Left cardiac atrium (tissue), 4 donors: ENCODE measurements at regions not wholly inside any gene's neighbourhood (a gene's known extent, or its start where the extent isn't known, plus 50 kb on each side); places are given as distances from the start of the nearest gene placed in this dataset.

Experiments used
- ATAC-seq, 2 donors: fragments of 200-7000 bp; cut with Tn5 transposase; one replicate each; pipeline ENCODE4 v1.9.1; 2020; ENCODE audit warnings: mild to moderate bottlenecking in 2 of 2, moderate library complexity in 2 of 2
- DNase-seq: peaks from one replicate; pipeline ENCODE4 v3.0.0-alpha.2; 2020
- intact Hi-C, 2 donors: fragments of 100-400 bp; cut with DNase I; formaldehyde crosslinking; loops; one replicate each; pipeline versions ENCODE4 v1.14.1 to v1.15.1; 2022 to 2023
- donor health status: DM: no; HTN: yes; CAD: no.
- donor health status: DM: no; HTN: yes; CAD: no; lungs with severe emphysema.
- donor health status: DM: yes; HTN: yes; CAD: no.
- donor health status: Dilated cardiomyopathy.

- ATAC-seq (no peak), DNase-seq (no peak)
- intact Hi-C loops = no loop called here
Measured at GRCh38 chr1:189424746-189425331, 1052.8 kb downstream of the BRINP3 start.

DNA sequence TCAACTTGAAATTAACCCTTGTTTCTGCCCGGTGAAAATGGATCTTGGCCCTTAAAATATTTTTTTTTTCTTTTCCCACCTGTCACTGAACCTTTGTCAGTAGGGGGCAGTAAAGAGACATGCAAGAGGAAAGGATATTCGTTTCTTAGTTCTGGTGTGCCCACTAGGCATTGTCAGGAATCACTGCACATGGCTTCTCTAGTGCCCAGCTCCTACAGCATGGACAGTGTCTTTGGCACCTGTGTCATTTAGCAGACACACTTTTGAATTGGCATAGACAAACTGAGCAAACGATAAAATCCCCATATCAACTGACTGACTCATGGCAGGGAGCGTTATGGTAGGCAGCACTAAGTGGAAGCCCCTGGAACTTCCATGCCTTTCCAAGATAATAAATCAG is 1048.1 kb downstream of the BRINP3 start:
- peak; percentile 60 to 93 for ATAC-seq
- intact Hi-C loops = no loop called here
- no peak for DNase-seq

GRCh38 chr1:189431447-189431846 is 1046.2 kb downstream of the BRINP3 start:
- intact Hi-C loops = no loop called here

GRCh38 chr1:189432753-189433152 is 1044.9 kb downstream of the BRINP3 start:
- intact Hi-C loops = no loop called here
- no peak for DNase-seq
- ATAC-seq = no peak

More at GRCh38 chr1:189431447-189431846, 1046.2 kb downstream of the BRINP3 start:
- no peak for ATAC-seq
- DNase-seq = no peak

DNA sequence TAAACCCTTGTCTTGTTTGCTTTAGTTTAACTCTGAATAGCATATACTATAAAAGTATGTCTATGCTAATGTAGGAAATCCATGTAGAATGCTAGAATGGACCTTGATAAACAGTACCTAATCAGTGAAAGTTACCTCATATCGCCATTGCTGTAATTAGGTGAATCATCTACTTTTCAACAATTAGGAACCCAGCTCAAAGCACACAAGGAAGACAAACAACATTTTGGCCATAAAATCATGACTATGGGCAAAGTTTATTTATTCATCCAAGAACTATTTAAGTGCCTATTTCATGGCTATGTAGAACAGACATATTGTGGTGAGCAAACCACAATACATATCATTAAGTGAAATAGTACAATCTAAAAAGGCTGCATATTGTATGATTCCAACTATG is 1043.2 kb downstream of the BRINP3 start:
- intact Hi-C loops = no loop called here
- DNase-seq = no peak
- ATAC-seq = no peak

GRCh38 chr1:189435398-189435797 is 1042.3 kb downstream of the BRINP3 start:
- intact Hi-C loops = no loop called here
- no peak for ATAC-seq
- DNase-seq = no peak

- DNase-seq (no peak), ATAC-seq (no peak)
- intact Hi-C loops = no loop called here
Measured at GRCh38 chr1:189438808-189439207, 1038.9 kb downstream of the BRINP3 start.

- ATAC-seq = no peak
- DNase-seq = no peak
- intact Hi-C loops = no loop called here
Measured at GRCh38 chr1:189463166-189463565, 1014.5 kb downstream of the BRINP3 start.

DNA sequence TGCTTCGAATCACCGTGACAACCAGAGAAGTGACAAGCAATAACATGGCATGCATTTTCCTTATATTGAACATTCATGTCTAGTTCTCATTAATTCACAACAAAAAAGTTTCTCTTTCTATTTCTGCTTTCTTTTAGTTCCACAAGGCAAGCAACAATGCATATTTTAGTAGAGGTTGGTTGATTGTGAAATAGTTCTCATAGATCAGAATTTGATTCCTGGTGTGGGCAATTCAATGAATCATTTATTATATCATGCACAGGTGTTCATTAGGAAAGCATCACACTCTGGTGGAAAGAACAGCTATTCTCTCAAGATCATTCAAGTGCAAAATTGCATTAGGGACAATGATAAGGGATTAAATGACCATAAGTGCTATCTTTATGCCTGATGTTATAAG is 980.9 kb downstream of the BRINP3 start:
- ATAC-seq (no peak), DNase-seq (no peak)
- intact Hi-C loops = no loop called here

DNA sequence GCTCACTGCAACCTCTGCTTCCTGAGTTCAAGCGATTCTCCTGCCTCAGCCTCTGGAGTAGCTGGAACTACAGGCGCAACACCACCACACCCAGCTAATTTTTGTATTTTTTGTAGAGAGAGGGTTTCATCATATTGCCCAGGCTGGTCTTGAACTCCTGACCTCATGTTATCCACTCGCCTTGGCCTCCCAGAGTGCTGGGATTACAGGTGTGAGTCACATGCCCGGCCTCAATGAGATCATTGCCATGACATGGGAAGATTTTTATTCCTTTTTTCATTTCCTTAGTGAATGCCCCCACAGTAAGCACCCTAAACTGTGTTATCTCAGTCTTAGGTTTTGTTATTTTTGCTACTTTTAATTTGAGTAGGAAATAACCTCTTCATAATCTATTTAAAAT is 977.9 kb downstream of the BRINP3 start:
- intact Hi-C loops = no loop called here
- no peak for DNase-seq
- no peak for ATAC-seq

DNA sequence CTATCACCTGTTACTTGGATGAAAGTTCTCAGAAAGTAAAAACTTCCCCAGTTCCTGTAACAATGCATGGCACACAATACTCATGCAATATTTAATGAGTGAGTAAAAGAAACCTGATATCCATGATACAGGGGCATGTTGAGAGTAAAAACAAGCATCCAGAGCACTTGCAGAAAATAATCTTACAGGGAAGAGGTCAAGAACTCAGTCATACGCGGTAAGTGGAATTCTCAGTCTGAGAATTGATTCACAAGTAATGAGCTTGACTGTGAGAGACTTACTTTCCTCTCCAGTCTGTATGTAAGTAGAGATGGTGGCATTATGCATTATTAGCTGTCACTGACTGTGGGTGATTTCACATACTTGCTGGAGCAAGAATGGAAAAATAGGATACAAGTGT is 976.9 kb downstream of the BRINP3 start:
- DNase-seq = no peak
- no peak for ATAC-seq
- intact Hi-C loops = no loop called here

GRCh38 chr1:189510827-189511226 is 966.8 kb downstream of the BRINP3 start:
- ATAC-seq (no peak), DNase-seq (no peak)
- intact Hi-C loops = no loop called here

DNA sequence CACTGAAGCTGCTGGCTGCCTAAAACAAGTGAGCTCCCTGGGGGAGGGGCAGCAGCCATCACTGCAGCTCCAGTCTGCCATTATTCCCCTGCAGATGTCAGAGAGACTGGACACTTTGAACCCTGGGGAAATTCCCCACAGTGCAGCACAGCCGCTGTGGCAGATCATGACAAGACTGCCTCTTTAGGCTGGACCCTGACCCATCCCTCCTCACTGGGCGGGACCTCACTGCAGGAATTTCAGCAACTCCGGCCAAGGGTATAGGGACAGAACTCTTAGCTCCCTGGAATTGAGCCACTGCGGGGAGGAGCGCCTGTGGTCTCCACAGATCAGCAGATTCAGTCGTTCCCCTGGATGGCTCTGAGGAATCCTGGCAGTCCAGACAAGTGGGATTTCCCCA is 964.6 kb downstream of the BRINP3 start:
- no peak for DNase-seq
- intact Hi-C loops = no loop called here
- ATAC-seq = no peak

DNA sequence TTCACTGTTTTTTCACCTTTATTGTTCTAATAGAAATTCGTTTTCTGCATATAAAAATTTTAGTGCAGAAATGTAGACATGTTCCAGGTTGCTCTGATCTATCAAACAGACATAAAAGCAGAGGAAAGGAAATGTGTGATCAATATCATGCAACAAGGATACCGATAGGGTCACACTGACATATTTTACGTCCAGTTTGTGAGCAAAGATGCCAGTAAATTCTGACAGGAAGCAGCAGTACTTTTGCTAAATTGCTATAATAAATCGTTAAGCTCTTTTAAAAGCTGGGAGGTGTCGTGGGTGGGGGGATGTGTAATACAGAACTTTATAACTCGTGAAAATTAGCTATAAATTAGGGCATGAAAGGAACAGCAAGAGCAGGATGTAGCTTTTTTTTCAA is 955.2 kb downstream of the BRINP3 start:
- DNase-seq (no peak), ATAC-seq (no peak)
- intact Hi-C loops = no loop called here

DNA sequence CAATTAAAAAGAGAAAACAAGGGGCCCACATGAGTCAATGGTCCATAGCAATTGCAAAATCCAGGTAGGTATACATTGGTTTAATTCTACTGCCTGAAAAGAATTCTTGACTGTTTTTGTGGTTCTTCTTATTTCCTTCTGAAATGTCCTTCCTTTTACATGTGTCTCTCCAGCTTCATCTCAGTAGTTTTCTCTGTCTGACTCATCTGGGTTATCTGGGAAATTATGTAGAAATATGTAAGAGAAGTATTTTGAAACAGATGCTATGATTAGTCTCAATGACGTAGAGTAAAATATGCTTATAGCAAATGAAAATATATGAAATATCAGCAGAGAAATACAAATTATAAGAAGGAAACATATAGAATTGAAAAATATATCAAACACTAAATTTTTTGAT is 953.2 kb downstream of the BRINP3 start:
- DNase-seq (no peak), ATAC-seq (no peak)
- intact Hi-C loops = no loop called here

DNA sequence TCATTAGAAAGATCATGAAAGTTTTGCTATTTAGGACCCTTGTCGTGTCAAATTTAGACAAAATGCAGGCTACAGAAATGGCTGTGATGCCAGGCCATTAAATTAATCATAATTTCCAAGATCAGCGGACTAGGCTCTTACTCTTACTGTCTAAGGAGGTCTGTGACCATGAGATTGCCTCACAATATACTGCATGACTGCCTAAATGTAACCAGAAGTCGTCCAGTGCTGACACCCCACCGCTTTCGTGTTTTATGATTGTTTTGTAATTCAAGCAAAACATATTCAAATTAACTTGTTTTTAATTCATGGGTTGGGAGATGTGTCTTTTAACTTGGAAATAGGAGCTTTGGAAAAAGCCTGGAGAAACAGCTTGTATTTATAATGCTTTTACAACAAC is 947.5 kb downstream of the BRINP3 start:
- ATAC-seq (no peak), DNase-seq (no peak)
- intact Hi-C loops = no loop called here

DNA sequence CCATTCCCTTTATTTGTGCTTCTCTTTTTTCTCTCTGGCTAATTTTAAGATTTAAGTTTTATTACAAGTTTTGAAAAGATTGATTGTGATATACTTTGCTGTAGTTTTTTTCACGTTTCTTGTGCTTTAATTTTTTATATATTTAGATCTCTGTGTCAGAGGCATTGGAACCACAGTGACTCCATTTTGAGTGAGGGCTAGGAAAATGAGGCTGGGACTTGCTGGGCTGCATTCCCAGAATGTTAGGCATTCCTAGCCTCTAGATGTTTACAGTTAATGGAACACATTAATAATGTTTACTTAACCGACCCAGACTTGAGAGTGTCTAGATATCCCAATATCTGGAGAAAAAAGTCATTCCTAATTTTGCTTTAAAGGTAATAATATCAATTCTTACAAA is 939.4 kb downstream of the BRINP3 start:
- DNase-seq (no peak), ATAC-seq (no peak)
- intact Hi-C loops = no loop called here

GRCh38 chr1:189550498-189550897 is 927.2 kb downstream of the BRINP3 start:
- intact Hi-C loops = no loop called here
- DNase-seq (no peak), ATAC-seq (no peak)

GRCh38 chr1:189563784-189564183 is 913.9 kb downstream of the BRINP3 start:
- DNase-seq (no peak), ATAC-seq (no peak)
- intact Hi-C loops = no loop called here

DNA sequence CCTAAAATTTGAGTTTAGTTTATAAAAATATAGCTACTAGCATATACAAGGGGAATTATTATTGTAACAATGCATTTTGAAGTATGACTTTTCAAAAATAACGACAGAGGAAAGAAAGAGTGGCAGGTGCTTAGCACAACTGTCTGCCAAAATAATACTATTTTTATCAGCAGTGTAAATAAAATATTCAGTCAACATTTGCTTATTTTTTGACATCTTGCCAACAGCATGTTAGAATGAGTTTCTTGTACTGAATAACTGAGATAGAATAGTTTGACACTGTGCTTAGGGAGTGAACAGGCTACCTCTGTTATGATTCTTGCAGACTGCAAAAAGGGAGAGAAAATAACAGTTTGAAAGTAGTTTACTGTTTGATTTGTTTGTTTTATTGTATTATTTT is 909.8 kb downstream of the BRINP3 start:
- DNase-seq = no peak
- ATAC-seq = no peak
- intact Hi-C loops = no loop called here

DNA sequence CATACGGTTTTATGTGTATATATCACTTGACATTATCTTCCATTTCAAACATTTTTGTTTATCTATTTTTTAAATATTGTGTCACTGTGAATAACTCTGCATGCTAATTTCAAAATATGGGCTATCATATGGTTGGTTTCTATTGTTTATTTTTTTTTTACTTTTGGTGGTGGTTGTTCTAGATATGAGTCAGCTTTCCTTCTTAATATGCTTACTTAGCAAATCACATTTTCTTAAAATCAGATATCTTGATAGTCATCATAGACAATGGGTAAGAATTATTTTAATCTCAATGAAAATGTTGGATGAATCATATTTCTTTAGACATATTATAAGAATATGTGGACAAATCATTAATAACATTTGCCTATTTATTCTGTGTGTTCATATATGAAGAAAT is 881.5 kb downstream of the BRINP3 start:
- ATAC-seq = no peak
- DNase-seq = no peak
- intact Hi-C loops = no loop called here

DNA sequence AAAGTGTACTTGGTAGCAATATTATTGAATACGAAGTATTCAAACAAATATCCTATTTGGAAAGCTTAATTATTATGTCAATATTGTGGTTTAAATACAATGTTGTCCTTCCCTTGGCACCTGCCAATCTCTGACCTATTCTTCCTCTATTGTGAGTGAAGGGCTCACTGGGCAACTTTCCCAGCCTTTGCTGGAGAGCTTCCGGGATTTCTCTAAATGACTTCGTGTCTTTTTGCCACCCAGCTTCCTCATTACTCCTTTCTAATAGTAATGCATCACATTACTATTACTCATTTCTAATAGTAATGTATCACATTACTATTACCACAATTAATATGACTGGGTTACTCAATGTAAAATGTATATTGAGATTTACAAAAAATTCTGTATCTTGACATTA is 880.6 kb downstream of the BRINP3 start:
- DNase-seq (no peak), ATAC-seq (no peak)
- intact Hi-C loops = no loop called here
